ENCODE measurements at regions not wholly inside any gene's neighbourhood (a gene's known extent, or its start where the extent isn't known, plus 50 kb on each side); places are given as distances from the start of the nearest gene placed in this dataset.

DNA sequence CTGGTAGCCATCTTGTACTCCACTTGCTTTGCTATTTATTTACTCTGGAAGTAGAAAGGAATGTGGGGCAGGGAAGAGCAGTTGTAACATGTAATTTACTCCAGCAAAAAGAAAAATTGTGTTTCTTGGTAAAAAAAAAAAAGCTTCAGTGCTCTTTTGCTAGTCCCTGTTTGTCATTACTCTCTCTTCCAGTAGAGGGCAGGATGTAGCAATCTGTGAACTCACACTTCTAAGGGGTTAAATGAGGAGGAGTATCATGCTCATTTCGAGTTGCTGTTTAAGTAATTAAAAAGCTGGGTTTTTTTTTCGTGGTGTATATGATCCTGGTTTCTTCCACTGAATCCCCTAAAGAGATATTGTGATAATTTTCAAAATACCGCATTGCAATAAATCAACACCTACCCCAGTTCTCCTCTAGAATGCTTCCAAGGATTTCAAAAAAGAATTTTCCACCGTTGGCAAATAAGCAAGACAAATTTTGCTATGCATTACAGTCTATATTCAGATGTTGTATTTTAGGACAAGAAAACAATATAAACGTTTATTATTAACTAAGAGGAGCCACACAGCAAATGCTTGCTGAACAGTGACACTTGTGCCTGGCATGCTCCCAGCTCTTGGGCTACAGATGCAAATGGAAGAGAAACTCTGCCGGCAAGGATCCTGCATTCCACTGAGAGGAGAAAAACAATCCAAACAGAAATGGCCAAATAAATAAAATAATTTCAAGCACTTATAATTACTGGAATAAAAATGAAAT is 261.6 kb downstream of the ASXL3 start:
- TF ChIP-seq POLR2A (IDR thresholded peaks at IDR 0.05; ENCODE audit: low read depth, low read length): no peak
- TF ChIP-seq POLR2AphosphoS5 (IDR thresholded peaks at IDR 0.05; ENCODE audit: low read depth, low read length): no peak
